Kidney epithelial cell (primary cell): ENCODE measurements at regions not wholly inside any gene's neighbourhood (a gene's known extent, or its start where the extent isn't known, plus 50 kb on each side); places are given as distances from the start of the nearest gene placed in this dataset.

ENCODE experiments used
- DNase-seq: peaks from one replicate; pipeline ENCODE4 v3.0.0-alpha.2; 2010; ENCODE audit warnings: low read depth
- H3K27me3 ChIP-seq: 2 replicates; pipeline ENCODE4 v1.6.0; 2011; ENCODE audit warnings: low read length; ENCODE audit not compliant: control insufficient read depth, insufficient read depth
- H3K36me3 ChIP-seq: 2 replicates; pipeline ENCODE4 v1.5.1; 2011; ENCODE audit warnings: low read length; ENCODE audit not compliant: control insufficient read depth, insufficient read depth
- H3K4me3 ChIP-seq: 2 replicates; pipeline ENCODE4 v1.5.1; 2011; ENCODE audit warnings: low read depth, mild to moderate bottlenecking, control low read depth, low read length
- CTCF ChIP-seq: IDR thresholded peaks from 2 replicates; pipeline ENCODE4 v1.5.1; 2011; ENCODE audit warnings: mild to moderate bottlenecking, moderate library complexity, low read length, control low read depth, inconsistent platforms; ENCODE audit not compliant: insufficient read depth, poor library complexity, severe bottlenecking

DNA sequence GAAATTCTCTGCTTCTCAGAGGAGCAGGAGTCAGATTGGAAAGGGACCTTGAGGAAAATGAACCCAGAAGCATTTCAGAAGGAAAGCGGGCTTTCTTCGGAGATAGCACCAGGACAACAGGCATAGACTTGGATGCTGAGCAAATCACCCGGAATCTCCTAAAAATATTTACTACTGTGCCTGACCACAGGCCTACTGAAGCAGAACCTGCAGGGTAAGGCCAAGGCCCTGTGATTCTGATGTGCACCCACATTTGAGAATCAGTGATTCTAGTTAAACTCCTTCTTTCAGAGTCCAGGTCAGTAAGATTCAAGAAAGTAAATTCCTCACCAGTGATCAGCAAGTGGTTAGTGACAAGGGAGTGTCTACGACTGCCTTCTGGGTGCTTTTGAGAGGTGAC lies 307.3 kb upstream of the DUSP10 start:
- H3K4me3 ChIP-seq, result no peak overlapping the region
- no peak for TF ChIP-seq CTCF
- H3K36me3 ChIP-seq, result no peaks in the 10 kb centered on the region
- no peak for DNase-seq
- H3K27me3 ChIP-seq, result no peaks in the 10 kb centered on the region

- H3K4me3 ChIP-seq, result no peak overlapping the region
- DNase-seq, result no peak
- no peak for TF ChIP-seq CTCF
These were observed 306.3 kb upstream of the DUSP10 start for GRCh38 chr1:222048094-222048595.

GRCh38 chr1:222047366-222047765 lies 305.5 kb upstream of the DUSP10 start:
- no peak overlapping the region for H3K4me3 ChIP-seq
- TF ChIP-seq CTCF, result no peak
- H3K36me3 ChIP-seq, result no peaks in the 10 kb centered on the region
- no peaks in the 10 kb centered on the region for H3K27me3 ChIP-seq
- no peak for DNase-seq

More at GRCh38 chr1:222048094-222048595, 306.3 kb upstream of the DUSP10 start:
- no peaks in the 10 kb centered on the region for H3K36me3 ChIP-seq
- H3K27me3 ChIP-seq, result no peaks in the 10 kb centered on the region

DNA sequence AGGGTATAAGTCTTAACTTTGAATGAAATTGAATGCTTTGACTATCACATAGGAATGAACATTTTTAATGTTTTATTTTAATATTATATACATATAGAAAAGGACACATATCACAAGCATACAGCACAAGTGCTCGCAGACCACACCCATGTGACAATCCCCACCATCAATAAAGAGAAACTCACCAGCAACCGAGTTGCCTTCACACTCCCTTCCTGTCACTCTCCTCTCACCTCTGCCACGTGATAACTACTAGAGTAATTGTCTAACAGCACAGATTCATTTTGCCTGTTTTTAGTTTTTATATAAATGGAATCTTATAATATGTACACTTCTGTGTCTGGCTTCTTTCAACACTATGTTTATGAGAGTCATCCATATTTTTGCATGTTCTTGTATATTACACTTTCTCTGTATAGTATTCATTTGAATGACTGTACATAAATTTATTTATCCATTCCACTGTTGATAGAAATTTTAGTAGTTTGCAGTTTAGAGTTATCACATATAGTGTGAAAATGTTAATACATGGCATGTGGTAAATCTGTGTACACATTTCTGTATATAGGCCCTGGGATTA lies 304.9 kb upstream of the DUSP10 start:
- no peaks in the 10 kb centered on the region for H3K27me3 ChIP-seq
- TF ChIP-seq CTCF, result no peak
- DNase-seq, result no peak

DNA sequence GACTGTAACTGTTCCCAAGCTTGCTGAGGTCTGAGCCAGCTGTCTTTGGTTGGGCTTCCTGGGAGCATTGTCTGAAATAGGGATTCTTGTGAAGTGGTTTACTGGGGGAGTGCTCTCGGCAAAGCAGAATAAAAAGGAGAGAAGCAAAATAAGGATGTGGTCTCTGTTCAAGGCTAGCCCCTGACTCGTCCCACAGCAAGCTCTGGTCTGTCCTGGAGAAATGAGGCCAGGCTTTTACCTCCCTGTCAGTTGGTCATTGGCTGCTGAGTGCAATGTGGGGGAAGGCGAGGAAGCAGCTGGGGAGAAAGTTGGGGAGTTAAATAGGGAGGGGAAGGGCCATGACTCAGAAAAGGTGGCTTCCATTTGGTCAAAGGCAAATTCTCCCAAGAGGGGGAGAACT lies 303.9 kb upstream of the DUSP10 start:
- Histone ChIP-seq H3K27me3 (no peaks in the 10 kb centered on the region), H3K36me3 (no peaks in the 10 kb centered on the region), H3K4me3 (no peak overlapping the region)
- no peak for DNase-seq
- no peak for TF ChIP-seq CTCF

More for the DNA sequence above, 304.9 kb upstream of the DUSP10 start:
- Histone ChIP-seq H3K36me3 (no peaks in the 10 kb centered on the region), H3K4me3 (no peak overlapping the region)

GRCh38 chr1:222045236-222045635 lies 303.3 kb upstream of the DUSP10 start:
- no peak for TF ChIP-seq CTCF
- no peaks in the 10 kb centered on the region for H3K27me3 ChIP-seq
- no peaks in the 10 kb centered on the region for H3K36me3 ChIP-seq
- no peak overlapping the region for H3K4me3 ChIP-seq
- no peak for DNase-seq
